HG02588 (cell line): ENCODE measurements at regions not wholly inside any gene's neighbourhood (a gene's known extent, or its start where the extent isn't known, plus 50 kb on each side); places are given as distances from the start of the nearest gene placed in this dataset.

ENCODE experiments used
- ATAC-seq: cut with Tn5 transposase; IDR thresholded peaks from one replicate; pipeline ENCODE4 v1.9.1; 2021; ENCODE audit warnings: mild to moderate bottlenecking, moderate library complexity; ENCODE audit not compliant: unreplicated experiment

DNA sequence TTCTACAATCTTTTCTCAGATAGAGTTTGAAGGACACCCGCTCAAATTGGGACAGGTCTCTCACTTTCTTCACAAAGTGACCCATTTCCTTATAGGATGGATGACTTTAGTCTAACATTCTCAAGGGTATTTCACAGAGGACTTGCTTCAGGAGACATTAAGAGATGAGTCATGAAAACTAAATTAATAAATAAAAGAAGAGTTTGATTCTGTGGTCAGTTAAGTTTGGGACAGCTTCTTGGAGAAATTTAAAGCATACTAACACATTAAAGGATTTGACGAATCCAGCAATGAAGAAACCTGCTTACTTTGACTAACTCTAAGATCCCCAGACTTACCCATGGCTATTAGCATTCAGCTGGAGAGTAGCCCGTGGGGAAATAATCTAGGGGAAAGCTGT is 95.6 kb upstream of the RAB3GAP2 start:
- ATAC-seq, result no peak

DNA sequence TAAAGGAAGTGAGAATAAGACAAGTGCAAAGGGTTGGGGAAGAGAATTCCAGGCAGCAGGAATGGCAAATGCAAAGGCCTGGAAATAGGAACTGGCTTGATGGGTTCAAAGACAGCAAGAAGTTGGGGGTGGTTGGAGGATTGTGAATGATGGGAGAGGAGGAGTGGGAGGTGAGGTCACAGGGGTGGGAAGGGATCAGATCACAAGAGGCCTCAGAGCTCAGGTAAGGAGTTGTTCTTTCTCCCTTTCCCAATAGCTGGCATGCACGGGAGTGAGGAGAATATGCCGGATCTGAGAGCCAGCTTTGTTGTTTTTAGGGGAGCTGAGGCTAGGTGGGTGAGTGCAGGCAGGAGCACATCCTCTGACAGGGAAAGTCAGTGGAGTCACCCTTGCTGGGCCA is 94.0 kb upstream of the RAB3GAP2 start:
- ATAC-seq, result no peak

DNA sequence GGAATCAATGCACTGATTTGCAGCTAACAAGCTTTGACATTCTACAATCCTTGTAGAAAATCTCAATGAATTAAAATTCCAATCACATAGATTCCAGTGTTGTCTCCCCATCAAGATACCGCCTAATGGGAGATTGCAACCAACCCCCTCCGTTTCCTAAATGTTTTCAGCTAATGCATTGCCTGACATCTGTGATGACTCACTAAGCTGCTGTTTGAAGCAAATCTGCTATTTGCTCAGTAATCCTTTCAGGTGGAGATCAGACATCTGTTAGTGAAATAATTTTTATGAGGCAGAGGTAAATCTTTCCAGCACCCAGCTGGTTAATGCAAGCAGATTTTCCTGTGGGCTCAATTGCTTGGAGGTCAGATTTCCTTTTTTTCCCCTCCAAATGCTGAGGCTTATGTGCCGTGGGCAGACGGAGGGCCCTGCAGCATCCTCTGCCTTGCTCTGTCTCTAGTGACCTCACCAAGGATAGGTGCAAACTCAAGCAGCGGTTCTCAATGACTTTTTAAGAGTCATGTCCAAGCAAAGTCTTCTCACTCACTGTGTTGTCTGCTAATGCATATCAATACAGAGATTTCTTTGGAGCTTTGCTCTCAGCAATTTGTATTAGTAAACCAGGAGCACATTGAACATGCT is 91.1 kb upstream of the RAB3GAP2 start:
- ATAC-seq, result no peak

DNA sequence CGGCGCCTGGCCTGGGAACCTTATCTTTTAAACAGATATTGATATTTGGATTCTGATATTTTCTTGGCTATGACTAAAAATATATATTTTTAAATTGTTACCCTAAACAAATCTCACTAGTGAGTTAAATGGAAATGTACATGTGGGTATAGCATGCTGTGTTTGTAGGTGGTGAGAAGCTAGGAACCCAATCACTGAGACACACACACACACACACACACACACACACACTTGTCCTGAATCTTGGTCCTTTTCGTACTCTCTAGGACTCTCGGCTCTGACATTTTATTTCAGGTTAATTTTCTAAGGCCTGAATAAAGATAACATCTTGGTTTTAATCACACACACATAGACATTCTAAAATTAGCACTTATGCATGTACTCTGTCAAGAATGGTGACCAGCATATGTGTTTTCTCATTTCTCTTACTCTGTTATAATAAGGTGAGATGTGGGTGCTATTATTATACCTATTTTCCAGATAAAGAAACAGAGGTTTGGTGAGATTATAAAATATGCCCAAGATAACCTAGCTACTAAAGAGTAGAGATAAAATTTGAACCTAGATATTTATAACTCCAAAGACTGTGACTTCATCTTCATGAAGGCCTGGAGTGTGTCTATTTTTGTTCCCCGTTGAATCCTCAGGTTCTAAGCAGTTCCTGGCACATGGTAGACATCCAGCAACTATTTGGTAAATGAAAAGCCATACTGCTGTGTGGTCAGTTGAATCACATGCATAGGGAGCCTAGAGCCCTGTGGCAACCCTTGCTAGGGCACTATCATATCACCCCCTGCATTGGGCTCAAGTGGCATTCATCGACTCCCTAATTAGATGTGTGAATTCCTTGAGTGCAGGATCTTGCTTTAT is 85.0 kb upstream of the RAB3GAP2 start:
- ATAC-seq, result no peak

DNA sequence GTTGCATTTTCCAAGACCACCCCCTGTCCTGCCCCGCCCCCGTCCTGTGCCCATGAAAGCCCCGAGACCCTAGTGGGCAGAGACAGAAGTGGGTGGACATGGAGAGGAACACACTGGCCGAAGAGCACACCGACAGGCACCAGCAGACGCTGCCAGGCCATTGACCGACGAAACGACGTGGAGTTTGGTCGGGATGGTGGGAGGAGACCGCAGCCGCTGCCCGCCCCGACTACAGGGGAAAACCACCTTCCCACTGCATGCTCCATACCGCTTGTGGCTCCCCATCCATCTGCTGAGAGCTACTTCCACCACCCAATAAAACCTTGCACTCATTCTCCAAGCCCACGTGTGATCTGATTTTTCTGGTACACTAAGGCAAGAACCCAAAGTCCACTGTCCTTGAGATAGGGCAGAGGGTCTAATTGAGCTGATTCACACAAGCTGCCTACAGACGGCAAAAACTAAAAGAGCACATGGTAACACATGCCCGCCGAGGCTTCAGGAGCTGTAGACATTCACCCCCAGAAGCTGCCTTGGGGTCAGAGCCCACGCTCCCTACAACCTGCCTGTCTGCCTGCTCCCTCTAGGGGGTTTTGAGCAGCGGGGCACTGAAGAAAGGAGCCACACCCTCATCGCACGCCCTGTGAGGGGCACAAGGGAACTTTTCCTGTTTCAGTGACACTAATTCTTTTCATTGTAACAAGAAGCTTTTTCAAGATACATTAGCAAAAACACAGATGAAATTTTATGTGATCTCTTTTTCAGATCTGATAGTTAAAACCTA is 81.2 kb upstream of the RAB3GAP2 start:
- ATAC-seq, result no peak

DNA sequence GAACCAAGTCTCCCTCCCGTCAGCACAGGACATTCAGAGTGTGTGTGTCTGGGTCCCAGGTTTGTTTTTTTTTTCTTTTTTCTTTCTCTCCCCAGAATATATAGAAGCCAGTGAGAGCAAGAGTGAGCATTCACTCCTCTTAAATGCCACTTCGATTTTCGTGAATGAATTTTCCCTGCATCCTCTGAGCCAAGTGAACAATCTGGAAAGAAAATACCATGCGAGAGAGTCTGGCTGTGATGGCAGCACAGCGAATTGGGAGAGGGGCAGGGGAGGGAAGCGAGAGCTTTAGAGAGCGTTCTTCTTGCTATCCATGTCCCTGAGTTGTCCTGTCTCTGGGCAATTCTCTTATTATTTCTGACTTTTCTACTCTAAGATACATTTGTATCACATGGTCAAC is 76.0 kb upstream of the RAB3GAP2 start:
- no peak for ATAC-seq

DNA sequence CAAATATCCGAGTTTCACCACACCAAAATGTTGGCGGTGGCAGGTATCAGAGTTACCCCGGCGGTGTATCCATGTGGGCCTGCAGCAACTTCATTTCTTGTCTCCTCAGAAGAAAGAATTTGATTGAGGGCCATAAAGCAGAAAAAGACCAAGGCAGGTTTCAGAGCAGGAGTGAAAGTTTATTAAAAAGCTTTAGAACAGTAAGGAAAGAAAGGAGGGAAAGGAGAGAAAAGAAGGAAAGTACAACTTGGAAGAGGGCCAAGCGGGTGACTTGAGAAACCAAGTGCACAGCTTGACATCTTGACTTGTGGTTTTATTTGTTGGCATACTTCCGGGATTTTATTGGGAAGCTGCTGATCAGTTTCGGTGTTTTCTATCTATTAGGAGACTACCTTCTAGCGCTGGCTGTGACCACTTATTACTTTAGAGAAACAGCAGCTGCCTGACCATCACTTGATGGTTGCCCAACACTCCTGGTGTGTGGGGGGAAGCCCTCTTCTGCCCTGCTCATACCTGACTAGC is 75.5 kb upstream of the RAB3GAP2 start:
- no peak for ATAC-seq

DNA sequence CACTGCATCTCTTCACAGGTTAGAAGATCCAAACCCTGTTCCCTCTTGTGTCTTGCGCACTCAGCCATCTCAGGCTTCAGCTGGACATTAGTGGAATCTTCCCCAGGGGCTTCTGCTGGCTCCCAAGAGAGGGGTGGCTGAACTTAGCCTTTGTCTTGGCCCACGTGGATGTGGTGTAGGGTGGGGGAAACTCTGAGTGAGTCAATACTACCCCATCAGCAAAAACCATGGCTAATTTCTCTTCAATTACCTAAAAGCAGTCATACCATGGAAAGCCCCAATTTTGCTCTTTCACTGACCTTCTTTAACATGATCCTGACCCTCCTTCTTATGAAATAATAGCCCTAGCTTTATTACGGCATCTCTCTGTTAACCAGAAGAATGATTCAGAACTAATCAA is 72.5 kb upstream of the RAB3GAP2 start:
- ATAC-seq, result peak; percentile 88

DNA sequence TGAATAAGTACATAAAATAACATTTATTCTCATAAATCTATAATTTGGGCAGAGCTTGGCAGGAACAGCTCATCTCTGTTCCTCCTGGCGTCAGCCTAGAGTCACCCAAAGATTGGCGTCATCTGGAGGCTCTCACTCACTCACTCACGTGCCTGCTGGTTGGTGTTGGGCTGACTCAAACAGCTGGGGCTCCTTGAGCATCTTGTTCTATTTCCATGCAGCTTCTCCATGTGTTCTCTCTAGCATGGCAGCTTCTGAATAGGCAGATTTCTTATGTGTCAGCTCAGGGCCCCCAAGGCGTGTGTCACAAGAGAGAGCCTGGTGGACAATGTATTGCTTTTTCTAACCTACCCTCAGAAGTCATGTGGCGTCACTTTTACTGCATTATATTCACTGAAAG is 70.6 kb upstream of the RAB3GAP2 start:
- no peak for ATAC-seq

DNA sequence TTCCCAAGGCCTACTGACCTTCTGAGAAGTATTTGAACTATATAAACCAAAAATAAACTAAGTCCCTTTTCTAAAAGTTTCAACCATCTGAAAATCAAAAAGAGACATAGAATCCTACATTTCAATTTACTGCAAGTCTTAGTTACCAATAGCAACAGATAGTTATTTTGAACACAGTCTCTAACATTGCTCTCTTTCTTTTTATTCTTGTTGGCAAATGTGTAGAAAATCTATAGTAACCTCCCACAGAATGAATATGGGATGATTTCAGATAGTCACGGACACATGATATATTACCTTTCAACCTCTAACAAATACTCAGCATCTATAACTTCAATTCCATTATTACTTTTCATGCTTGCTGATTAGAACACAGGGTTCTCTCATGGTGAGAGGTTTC is 68.9 kb upstream of the RAB3GAP2 start:
- no peak for ATAC-seq

DNA sequence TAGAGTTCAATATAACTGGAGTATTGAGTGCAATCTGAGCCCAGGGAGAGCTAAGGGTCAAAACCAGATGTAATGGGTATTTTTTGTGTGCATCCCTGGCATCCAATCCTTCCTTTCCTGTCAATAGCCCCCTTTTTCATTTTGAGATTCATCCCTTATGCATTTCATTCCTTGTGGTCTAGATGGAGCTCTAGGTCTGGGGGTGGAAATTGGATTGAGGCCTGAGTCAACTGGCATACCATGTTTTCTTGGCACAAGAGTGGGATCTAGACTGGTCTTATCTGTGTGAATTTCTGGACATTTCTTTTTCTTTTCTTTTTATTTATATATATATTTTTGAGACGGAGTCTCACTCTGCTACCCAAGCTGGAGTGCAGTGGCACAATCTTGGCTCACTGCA is 67.3 kb upstream of the RAB3GAP2 start:
- ATAC-seq, result no peak

DNA sequence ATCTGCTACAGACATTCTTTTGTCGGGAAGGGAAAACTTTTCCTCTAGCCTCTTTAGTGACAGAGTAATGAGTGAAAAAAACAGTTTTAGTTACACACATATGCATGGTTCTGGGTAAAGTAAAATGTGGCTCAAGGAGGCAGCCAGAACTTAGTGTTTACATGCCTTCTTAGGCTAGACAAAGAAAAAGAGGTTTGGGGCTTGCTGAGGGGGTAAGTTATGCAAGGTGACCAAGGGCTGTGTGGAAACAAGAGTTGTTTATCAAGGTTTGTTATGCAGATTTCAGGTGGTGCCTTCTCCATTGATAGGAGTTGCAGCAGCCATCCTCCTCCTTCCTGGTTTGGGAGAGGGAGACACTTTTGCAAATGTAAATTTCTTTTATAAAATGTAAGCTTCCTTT is 66.5 kb upstream of the RAB3GAP2 start:
- ATAC-seq, result no peak

DNA sequence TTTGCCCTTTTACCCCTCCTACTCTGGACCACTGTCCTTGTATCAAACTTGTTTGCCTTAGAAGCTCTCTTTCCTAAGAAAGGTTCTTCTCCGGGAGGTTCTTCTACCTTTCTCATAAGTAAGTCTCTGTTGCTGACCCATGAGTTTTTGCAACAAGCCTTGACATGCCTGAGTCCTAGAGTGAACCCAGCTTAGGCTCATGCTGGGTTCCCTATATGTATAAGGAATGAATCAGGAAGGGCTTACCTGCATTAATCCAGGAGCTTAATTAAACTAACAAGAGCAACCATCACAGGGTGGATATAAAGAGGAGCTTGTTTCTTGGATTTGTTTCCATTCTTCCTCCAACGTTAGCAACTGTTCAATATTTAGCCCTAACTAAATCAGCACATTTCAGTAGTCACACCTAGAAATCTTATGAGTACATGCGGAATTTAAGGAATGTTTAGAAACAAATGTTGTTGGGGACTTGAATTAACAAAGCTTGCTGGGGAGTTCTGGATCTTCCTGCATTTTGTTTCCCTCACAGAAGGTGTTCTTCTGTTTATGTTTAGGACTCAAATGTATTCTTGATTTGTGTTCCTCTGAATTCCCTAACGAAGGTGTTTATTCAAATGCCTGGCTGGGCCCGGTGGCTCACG is 64.3 kb upstream of the RAB3GAP2 start:
- ATAC-seq, result no peak

DNA sequence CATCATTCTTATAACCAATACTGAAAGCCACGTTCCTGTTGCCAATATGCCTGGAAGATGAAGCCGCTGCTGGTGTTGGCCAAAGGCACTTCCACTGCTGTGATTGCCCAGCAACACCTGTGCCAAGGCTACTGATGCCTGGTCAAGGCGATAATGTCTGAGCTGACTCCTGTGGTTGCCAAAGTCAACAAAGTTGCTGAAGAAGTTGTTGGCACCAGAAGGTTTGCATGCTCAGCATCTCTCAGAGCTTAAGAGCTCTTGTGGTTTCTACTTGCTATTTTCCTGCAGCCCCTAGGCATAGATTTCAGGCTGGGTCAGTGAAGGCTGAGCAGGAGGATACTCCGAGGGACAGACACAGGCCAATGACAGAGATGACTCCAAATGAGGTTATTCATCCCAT is 63.4 kb upstream of the RAB3GAP2 start:
- ATAC-seq, result no peak

DNA sequence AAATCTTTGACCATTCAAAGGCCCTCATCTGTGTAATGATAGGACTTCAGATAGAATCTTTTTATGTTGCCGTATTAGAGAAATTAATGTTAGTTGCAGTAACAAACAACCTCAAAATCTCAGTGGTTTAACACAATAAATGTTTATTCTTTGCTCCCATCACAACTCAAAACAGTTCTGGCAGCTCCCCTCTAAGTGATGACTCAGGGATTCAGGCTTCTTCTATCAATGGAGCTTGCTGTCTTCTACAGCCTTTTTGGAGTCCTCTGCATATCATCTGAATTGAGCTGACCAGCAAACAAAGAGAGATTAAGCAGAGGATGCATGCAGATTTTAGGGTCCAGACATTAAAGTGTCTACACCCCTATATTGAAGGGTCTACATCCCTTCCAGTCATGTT is 59.1 kb upstream of the RAB3GAP2 start:
- ATAC-seq, result no peak

DNA sequence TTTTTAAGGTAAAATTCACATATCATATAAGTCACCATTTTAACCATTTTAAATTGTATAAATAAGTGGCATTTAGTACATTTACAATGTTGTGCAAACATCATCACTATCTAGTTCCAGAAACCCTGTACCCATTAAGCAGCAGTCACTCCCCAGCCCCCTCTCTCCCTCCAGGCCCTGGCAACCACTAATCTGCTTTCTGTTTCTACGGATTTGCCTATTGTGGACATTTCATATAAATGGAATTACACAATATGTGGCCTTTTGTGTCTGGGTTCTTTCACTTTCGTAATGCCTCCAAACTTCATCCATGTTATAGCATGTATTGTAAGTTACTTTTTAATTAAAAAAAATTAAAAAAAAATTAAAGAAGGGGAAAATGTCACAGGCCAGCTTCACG is 58.0 kb upstream of the RAB3GAP2 start:
- ATAC-seq, result no peak

DNA sequence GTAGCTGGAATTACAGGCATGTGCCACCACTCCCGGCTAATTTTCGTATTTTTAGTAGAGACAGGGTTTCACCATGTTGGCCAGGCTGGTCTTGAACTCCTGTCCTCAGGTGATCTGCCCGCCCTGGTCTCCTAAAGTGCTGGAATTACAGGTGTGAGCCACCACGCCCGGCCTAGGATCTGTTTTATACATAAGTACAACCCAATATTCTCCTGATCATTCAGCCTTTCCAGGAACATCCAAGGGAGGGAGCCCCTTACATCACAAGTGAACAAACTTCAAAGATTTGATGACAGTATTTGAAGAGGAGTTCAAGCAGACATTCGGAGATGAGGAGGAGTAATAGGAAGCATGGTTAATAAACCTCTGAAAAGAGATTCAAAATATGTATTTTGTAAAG is 54.9 kb upstream of the RAB3GAP2 start:
- no peak for ATAC-seq

DNA sequence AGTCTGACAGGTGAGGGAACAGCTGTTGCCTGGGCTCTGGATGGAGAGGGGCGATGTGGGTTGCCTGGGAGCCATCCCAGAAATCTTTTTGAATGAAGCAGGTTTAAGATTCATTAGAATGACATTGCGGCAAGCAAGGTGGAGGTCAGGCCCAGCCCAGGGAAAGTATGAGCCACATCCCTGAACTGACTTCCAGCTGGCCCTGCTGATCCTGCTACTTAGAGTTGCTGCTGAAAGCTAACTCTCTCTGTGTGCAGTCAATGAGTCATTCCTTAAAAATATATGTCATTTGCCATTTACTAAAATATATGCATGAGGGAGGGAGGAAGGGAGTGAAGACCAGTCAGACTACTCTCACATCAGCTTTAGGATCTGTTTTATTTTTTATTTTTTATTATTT is 54.3 kb upstream of the RAB3GAP2 start:
- no peak for ATAC-seq

DNA sequence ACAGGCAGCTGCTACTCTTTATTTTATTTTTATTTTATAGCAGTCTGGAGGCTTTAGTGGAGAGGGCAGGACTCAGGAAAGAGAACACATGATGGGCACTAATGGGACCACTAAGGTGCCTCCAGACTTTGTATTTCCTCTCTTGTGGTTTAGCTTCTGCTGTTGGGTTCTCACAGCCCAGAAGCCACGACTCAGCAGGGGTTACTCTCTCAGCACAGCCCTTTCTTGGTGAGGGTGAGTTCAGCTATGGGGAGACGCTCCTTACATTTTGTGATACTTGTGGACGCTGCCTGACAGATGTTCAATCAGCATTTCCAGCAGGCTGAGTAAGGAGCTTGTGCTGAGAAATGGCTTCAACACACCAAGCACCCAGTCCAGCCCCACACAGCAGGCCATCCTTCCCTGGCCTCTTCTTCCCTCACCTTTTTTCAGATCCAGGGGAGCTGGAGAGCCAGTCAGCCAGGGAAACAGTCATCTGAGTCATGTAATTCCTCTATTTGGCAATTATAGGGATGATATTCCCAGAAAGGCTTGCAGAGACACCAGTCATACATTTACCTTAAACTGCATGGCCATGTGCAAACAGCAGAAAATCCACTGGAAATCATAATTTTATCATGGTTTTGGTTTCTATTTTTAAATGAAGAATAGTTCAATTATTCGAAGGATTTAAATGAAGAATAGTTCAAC is 53.2 kb upstream of the RAB3GAP2 start:
- no peak for ATAC-seq

DNA sequence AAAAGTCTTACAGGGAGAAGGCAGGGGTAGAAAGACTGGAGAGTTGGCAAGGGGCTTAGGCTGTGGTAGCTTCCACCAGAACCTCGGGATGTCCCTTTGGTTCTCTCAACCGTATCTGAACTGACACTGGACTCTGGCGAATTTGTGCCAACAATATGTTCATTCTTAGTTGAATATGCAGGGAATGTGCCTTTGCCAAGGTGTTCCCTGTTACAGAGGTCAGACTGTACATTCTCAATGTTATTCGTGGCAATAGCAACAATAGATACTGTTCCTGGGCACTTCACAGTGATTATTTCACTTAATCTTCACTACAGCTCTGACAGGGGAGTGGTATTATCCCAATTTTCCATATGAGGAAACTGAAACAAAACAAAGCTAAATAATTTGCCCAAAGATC is 51.5 kb upstream of the RAB3GAP2 start:
- no peak for ATAC-seq

DNA sequence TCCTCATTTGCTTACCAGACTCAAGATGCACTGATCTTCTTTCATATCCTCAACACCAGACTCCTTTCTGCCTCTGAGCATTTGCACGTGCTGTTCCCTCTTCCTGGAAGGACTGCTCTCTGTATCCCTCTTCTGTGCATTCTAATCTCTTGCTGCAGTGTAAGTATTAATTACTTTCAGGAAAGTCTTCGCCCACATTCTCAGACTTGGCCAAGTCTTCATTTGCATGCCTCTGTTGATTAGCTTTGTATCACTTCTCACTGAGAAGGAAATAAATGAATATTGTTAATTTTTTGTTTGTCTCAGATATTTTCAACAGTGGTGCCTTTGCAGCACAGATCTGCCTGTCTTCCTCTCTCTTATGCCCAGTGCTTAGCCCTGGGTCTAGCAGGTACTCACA is 50.3 kb upstream of the RAB3GAP2 start:
- no peak for ATAC-seq
